ENCODE measurements at regions not wholly inside any gene's neighbourhood (a gene's known extent, or its start where the extent isn't known, plus 50 kb on each side); places are given as distances from the start of the nearest gene placed in this dataset.
"Not testable (repeated sequence)": the region's sequence is repeated elsewhere in the genome, so short reads cannot be mapped to it uniquely, and the experiment has no call there.

GRCh38 chr7:119065966-119066365, 841.5 kb downstream of the ANKRD7 start:
- in situ Hi-C loops (cut with MboI; ENCODE audit: low sequenced_read_pairs, unreplicated experiment) = no loop called here
- TF ChIP-seq CTCF (IDR thresholded peaks at IDR 0.05; ENCODE audit: borderline replicate concordance, control extremely low read depth, extremely low read depth, insufficient read depth, missing control alignments) = no peak
- DNase-seq (ENCODE audit: low spot score) = no peak

GRCh38 chr7:119086026-119086425, 861.5 kb downstream of the ANKRD7 start:
- DNase-seq (ENCODE audit: low spot score) = no peak
- in situ Hi-C loops (cut with MboI; ENCODE audit: low sequenced_read_pairs, unreplicated experiment) = no loop called here
- TF ChIP-seq CTCF (IDR thresholded peaks at IDR 0.05; ENCODE audit: borderline replicate concordance, control extremely low read depth, extremely low read depth, insufficient read depth, missing control alignments) = no peak

- in situ Hi-C loops (cut with MboI; ENCODE audit: low sequenced_read_pairs, unreplicated experiment) = no loop called here
- TF ChIP-seq CTCF (IDR thresholded peaks at IDR 0.05; ENCODE audit: borderline replicate concordance, control extremely low read depth, extremely low read depth, insufficient read depth, missing control alignments) = no peak
- no peak for DNase-seq (ENCODE audit: low spot score)
Observed at GRCh38 chr7:119090851-119091250, 866.3 kb downstream of the ANKRD7 start.

- DNase-seq (ENCODE audit: low spot score) = no peak
- in situ Hi-C loops (cut with MboI; ENCODE audit: low sequenced_read_pairs, unreplicated experiment) = no loop called here
- no peak for TF ChIP-seq CTCF (IDR thresholded peaks at IDR 0.05; ENCODE audit: borderline replicate concordance, control extremely low read depth, extremely low read depth, insufficient read depth, missing control alignments)
Observed at GRCh38 chr7:119096683-119097082, 872.2 kb downstream of the ANKRD7 start.

DNA sequence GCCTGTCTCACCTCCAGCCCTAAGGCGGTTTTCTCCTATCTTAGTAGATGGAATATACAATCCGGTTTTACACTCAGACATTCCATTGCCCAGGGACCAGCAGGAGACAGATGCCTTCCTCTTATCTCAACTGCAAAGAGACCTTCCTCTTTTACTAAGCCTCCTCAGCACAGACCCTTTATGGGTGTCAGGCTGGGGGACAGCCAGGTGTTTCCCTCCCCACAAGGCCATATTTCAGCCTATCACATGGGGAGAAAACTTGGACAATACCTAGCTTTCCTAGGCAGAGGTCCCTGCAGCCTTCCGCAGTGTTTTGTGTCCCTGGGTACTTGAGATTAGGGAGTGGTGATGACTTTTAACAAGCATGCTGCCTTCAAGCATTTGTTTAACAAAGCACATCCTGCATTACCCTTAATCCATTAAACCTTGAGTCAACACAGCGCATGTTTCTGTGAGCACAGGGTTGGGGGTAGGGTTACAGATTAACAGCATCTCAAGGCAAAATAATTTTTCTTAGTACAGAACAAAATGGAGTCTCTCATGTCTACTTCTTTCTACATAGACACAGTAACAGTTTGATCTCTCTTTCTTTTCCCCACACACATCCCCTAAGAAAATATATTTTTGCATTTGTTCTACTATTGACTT, 876.2 kb downstream of the ANKRD7 start:
- in situ Hi-C loops (cut with MboI; ENCODE audit: low sequenced_read_pairs, unreplicated experiment); DNase-seq (ENCODE audit: low spot score): not testable (repeated sequence)

- TF ChIP-seq CTCF (IDR thresholded peaks at IDR 0.05; ENCODE audit: borderline replicate concordance, control extremely low read depth, extremely low read depth, insufficient read depth, missing control alignments) = no peak
- DNase-seq (ENCODE audit: low spot score) = no peak
- in situ Hi-C loops (cut with MboI; ENCODE audit: low sequenced_read_pairs, unreplicated experiment) = no loop called here
Observed at GRCh38 chr7:119102291-119102690, 877.8 kb downstream of the ANKRD7 start.

GRCh38 chr7:119105381-119105780, 880.9 kb downstream of the ANKRD7 start:
- in situ Hi-C loops (cut with MboI; ENCODE audit: low sequenced_read_pairs, unreplicated experiment) = no loop called here
- DNase-seq (ENCODE audit: low spot score) = no peak
- TF ChIP-seq CTCF (IDR thresholded peaks at IDR 0.05; ENCODE audit: borderline replicate concordance, control extremely low read depth, extremely low read depth, insufficient read depth, missing control alignments) = no peak

Data from GM13976 (cell line).